HEK293T (cell line): ENCODE measurements at regions not wholly inside any gene's neighbourhood (a gene's known extent, or its start where the extent isn't known, plus 50 kb on each side); places are given as distances from the start of the nearest gene placed in this dataset.

Experiments
- CTCF ChIA-PET: fragments of 350-600 bp; formaldehyde crosslinking; extraction: SDS; loops from one replicate; lab custom pipeline; 2021; ENCODE audit warnings: antibody characterized with exemption, inconsistent platforms; lab: Yijun Ruan, JAX
- POLR2A ChIA-PET: fragments of 350-600 bp; formaldehyde crosslinking; extraction: SDS; loops from one replicate; lab custom pipeline; 2020; ENCODE audit warnings: antibody characterized with exemption, inconsistent platforms; lab: Yijun Ruan, JAX
- DNase-seq: peaks from one replicate; pipeline ENCODE4 v3.0.0; 2012; ENCODE audit warnings: mixed read lengths; ENCODE audit errors: extremely low spot score
- ARNT ChIP-seq: fragments of 450-650 bp; IDR thresholded peaks from 2 replicates; pipeline ENCODE4 v1.6.1; 2017; ENCODE audit warnings: mild to moderate bottlenecking
- BHLHE40 ChIP-seq: fragments of 450-650 bp; IDR thresholded peaks from 2 replicates; pipeline ENCODE4 v1.6.1; 2016; ENCODE audit warnings: mild to moderate bottlenecking, moderate library complexity, borderline replicate concordance
- CTBP1 ChIP-seq: fragments of 450-650 bp; IDR thresholded peaks from 2 replicates; pipeline ENCODE4 v1.6.1; 2016; ENCODE audit warnings: borderline replicate concordance
- ELF4 ChIP-seq: fragments of 450-650 bp; IDR thresholded peaks from 2 replicates; pipeline ENCODE4 v1.6.1; 2017; ENCODE audit warnings: antibody characterized with exemption
- FOXA1 ChIP-seq: fragments of 450-650 bp; IDR thresholded peaks from 2 replicates; pipeline ENCODE4 v1.6.1; 2016; ENCODE audit warnings: mild to moderate bottlenecking
- FOXK2 ChIP-seq: fragments of 450-650 bp; IDR thresholded peaks from 2 replicates; pipeline ENCODE4 v1.6.1; 2016; ENCODE audit warnings: mild to moderate bottlenecking
- FOXM1 ChIP-seq: fragments of 450-650 bp; IDR thresholded peaks from 2 replicates; pipeline ENCODE4 v1.6.1; 2017; ENCODE audit warnings: mild to moderate bottlenecking, borderline replicate concordance
- HDGF ChIP-seq: fragments of 450-650 bp; IDR thresholded peaks from 2 replicates; pipeline ENCODE4 v1.6.1; 2017; ENCODE audit warnings: antibody characterized with exemption, borderline replicate concordance
- L3MBTL2 ChIP-seq: fragments of 450-650 bp; conservative IDR thresholded peaks from 2 replicates; pipeline ENCODE4 v1.6.1; 2016; ENCODE audit warnings: mild to moderate bottlenecking
- LEF1 ChIP-seq: fragments of 450-650 bp; IDR thresholded peaks from 2 replicates; pipeline ENCODE4 v1.6.1; 2017; ENCODE audit warnings: mild to moderate bottlenecking, borderline replicate concordance
- NFRKB ChIP-seq: fragments of 450-650 bp; IDR thresholded peaks from 2 replicates; pipeline ENCODE4 v1.6.1; 2016; ENCODE audit warnings: mild to moderate bottlenecking, moderate library complexity
- PKNOX1 ChIP-seq: fragments of 450-650 bp; IDR thresholded peaks from 2 replicates; pipeline ENCODE4 v1.6.1; 2016
- SP1 ChIP-seq: fragments of 450-650 bp; IDR thresholded peaks from 2 replicates; pipeline ENCODE4 v1.6.1; 2017
- SUZ12 ChIP-seq: fragments of 450-650 bp; IDR thresholded peaks from 2 replicates; pipeline ENCODE4 v1.6.1; 2016; ENCODE audit warnings: mild to moderate bottlenecking
- TARDBP ChIP-seq: fragments of 450-650 bp; IDR thresholded peaks from 2 replicates; pipeline ENCODE4 v1.6.1; 2016
- ZNF384 ChIP-seq: fragments of 450-650 bp; IDR thresholded peaks from 2 replicates; pipeline ENCODE4 v1.6.1; 2016

DNA sequence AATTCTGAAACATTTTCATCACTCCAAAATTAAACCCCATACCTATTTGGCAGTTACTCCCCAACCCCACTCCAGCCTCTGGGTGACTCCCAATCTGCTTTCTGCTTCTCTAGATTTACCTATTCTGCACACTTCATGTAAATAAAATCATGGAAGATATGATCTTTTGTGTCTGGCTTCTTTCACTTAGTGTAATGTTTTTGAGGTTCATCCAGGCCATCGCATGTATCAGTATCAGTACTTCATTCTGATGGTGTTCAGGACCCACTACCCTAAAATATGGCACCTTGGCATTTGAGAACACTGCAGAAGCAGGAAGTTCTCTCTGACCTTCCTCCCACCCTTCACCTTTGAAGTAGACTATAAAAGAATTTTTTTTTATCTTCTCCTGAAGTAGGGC, 78.7 kb upstream of the SLC25A26 start:
- no peak for DNase-seq
- ChIA-PET POLR2A (no interaction called here), CTCF (no interaction called here)
- TF ChIP-seq ARNT, result no peak
- TF ChIP-seq SP1, result no peak
- no peak for TF ChIP-seq SUZ12
- no peak for TF ChIP-seq FOXA1
- TF ChIP-seq CTBP1, result no peak
- TF ChIP-seq ZNF384, result no peak
- no peak for TF ChIP-seq PKNOX1
- TF ChIP-seq ELF4, result no peak
- no peak for TF ChIP-seq TARDBP
- TF ChIP-seq FOXK2, result no peak
- no peak for TF ChIP-seq LEF1
- TF ChIP-seq BHLHE40, result no peak
- no peak for TF ChIP-seq HDGF
- no peak for TF ChIP-seq L3MBTL2
- no peak for TF ChIP-seq FOXM1

DNA sequence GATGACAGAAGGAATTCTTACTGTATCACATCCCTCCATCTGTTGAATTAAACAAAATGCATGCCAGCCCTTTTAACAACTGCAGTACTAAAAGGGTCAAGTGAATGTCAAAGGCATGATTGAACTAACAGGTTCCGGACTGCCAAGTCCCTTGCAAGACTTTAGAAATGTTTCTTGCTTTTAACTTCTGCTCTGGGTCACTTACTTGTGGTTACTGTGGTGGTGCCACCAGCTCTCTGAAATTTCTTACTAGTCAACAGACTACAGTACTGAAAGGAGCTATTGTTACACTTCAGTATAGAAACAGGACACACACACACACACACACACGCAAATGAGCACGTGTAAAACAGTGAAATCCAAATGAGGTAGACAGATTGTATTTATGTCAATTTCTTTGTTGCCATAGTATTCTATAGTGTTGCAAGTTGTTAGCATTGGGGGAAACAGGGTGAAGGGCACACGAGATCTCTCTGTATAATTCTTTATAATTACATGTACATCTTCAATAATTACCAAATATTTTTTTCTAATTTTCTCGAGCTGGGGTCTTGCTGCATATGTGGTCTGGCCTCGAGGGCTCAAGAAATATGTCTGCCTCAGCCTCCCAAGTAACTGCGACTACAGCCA, 79.9 kb upstream of the SLC25A26 start:
- POLR2A ChIA-PET, result no interaction called here
- DNase-seq, result no peak
- no peak for TF ChIP-seq SUZ12
- CTCF ChIA-PET, result no interaction called here

DNA sequence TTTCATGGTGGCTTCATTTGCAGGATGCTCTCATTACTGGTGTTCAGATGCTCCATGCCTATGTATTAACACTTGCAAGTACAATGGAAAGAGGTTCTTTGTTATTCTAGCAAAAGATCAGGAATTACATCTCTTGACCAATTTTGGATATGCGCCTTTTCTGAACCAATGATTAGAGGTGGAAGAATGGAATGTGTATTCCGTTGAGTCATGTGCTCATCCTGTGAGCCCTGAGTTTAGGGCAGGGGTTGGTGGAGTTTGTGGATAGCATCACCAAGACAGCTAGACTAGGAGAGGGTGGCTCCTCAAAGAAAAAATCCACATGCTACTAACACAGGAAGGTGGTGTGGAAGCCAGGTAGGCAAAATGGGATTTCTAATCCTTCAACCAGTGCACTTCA, 80.7 kb upstream of the SLC25A26 start:
- DNase-seq, result no peak
- TF ChIP-seq SUZ12 (no peak), ARNT (no peak)
- POLR2A ChIA-PET, result no interaction called here
- CTCF ChIA-PET, result no interaction called here

DNA sequence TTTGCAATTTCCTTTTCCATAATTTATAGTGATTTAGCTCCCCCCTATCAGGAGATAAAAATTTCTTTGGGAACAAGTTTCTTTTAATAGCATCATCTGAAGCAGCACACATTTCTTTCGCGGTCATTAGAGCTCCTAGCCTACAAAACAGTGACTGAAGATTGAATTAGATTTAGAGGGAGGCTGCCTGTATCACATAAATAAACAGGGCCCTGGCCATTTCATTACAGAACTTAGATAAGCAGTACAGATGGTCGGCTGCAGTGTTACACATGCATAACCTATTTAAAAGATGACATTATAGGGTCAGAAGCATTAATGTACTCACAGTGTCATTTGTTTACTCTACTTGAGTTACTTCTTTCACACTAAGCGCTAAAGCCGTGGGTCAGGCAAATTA, 81.4 kb upstream of the SLC25A26 start:
- no peak for TF ChIP-seq L3MBTL2
- no peak for TF ChIP-seq LEF1
- TF ChIP-seq HDGF, result no peak
- TF ChIP-seq FOXA1, result no peak
- TF ChIP-seq ZNF384, result no peak
- ChIA-PET CTCF (interaction anchor here (0.6 to 1.2 kb wide), 4 partner anchors 10 to 332 kb away, joined by 3 to 5 read pairs (median 4); no protein-coding TSS in a partner anchor), POLR2A (no interaction called here)
- no peak for DNase-seq

DNA sequence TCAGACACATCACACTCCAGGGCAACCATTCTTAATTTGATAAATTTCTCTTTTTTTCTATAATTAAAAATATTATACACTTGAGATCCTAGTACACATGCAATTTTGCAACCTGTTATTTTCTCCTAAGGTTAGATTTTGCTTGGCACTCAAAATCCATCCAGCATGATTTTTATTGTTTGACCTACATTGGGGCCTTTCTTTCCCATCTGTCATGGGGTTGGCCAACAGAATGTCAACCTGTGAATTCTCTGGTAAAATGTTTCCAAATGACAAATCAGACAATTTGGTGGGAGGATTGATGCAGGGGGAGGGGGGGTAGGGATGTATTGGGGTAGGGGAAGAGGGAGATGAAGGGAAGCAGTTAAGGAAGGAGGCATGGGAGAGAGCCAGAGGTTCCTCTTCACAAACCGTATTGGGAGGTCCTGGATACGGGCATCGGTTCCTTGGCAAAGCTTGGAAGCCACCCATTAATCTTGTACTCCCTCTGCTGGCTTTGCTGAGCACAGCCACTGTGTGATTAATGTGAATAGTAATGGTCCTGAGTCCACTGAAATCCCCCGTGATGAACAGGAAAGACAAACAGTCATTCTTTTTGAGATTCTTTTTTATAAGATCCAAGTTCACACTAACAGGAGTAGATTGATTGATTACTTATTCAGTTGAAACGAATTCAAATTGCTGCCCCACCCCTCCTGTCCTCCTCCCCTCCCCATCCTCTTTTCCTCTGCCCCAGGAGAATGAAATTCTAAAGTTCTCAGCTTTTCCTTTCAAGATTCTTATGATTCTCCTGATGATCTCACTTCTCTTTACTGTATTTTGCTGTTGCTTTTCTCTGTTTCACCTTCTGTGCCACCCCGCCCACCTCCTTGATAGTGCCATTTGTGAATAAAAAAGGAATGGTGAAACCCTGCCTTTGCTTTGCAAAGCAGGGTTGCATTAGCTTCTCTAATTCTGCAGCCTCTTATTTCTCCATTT, 82.2 kb upstream of the SLC25A26 start:
- peak; percentile 72 for DNase-seq
- TF ChIP-seq SP1, result no peak
- POLR2A ChIA-PET, result no interaction called here
- CTCF ChIA-PET, result interaction anchor here (0.6 to 1.2 kb wide), 6 partner anchors 11 to 386 kb away, joined by 3 to 5 read pairs (median 4); no protein-coding TSS in a partner anchor

DNA sequence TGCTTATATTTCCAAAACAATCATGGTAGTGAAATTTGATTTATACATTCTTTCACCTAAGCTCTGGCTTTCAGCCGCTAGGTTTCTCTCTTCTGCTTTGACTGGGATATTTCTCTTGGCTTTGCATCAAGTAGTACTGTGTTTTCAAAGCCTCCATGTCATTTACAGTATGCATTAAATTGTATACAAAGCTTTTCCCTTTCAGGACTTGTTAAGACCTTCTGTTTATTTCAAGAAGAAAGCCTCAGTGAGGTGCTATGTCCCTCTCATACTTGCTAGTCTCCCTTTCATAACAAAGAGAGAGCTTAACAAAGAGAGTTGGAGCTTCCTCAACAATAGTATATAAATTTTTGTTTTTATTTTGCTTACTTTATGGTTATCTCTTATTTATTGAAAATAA, 84.2 kb upstream of the SLC25A26 start:
- POLR2A ChIA-PET, result no interaction called here
- CTCF ChIA-PET, result interaction anchor here (0.6 kb wide), 1 partner anchor 9 kb away, joined by 5 read pairs; no protein-coding TSS in a partner anchor
- TF ChIP-seq NFRKB (no peak), HDGF (no peak), ZNF384 (no peak)

GRCh38 chr3:66133853-66134445, 86.9 kb upstream of the SLC25A26 start:
- DNase-seq, result no peak
- TF ChIP-seq FOXK2 (no peak), ARNT (no peak), FOXA1 (no peak)
- POLR2A ChIA-PET, result no interaction called here
- CTCF ChIA-PET, result interaction anchor here (0.6 kb wide), 1 partner anchor 33 kb away, joined by 4 read pairs; no protein-coding TSS in a partner anchor

More for the DNA sequence above, 84.2 kb upstream of the SLC25A26 start:
- DNase-seq, result no peak

DNA sequence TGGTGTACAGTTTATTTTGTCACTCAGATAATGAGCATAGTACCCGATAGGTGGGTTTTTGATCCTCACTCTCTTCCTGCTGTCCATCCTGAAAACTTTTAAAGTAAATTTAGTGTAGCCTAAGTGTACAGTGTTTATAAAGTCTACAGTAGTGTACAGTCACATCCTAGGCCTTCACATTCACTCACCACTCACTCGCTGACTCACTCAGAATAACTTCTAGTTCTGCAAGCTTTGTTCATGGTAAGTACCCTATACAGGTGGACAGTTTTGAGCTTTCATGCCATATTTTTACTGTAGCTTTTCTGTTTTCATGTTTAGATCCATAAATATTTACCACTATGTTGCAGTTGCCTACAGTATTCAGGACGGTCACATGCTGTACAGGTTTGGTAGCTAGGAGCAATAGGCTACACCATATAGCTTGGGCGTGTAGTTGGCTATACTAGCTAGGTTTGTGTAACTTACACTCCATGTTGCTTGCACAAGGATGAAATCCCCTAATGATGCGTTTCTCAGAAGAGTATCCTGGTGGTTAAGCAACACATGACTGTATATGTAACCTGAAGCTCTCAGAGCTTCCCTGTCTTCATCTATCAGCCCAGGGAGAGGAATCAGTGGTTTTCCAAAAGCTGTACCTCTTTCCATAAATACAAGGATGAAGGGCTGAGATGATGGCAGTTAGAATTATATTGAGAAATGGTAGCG, 87.6 kb upstream of the SLC25A26 start:
- no peak for TF ChIP-seq NFRKB
- TF ChIP-seq BHLHE40, result no peak
- TF ChIP-seq SUZ12, result no peak
- no peak for TF ChIP-seq SP1
- TF ChIP-seq FOXK2, result no peak
- no peak for TF ChIP-seq PKNOX1
- no peak for TF ChIP-seq FOXA1
- TF ChIP-seq ARNT, result no peak
- no peak for TF ChIP-seq ELF4
- TF ChIP-seq TARDBP, result no peak
- TF ChIP-seq HDGF, result no peak
- TF ChIP-seq FOXM1, result no peak
- no peak for TF ChIP-seq L3MBTL2
- no peak for TF ChIP-seq CTBP1
- no peak for TF ChIP-seq ZNF384
- no peak for DNase-seq
- ChIA-PET CTCF (interaction anchor here (0.6 kb wide), 1 partner anchor 33 kb away, joined by 4 read pairs; no protein-coding TSS in a partner anchor), POLR2A (no interaction called here)
